ENCODE measurements at regions not wholly inside any gene's neighbourhood (a gene's known extent, or its start where the extent isn't known, plus 50 kb on each side); places are given as distances from the start of the nearest gene placed in this dataset.

- TF ChIP-seq POLR2A (IDR thresholded peaks at IDR 0.05; ENCODE audit: low read depth, low read length) (no peak), SPI1 (IDR thresholded peaks at IDR 0.05; ENCODE audit: low read depth, low read length) (no peak), POLR2AphosphoS5 (IDR thresholded peaks at IDR 0.05; ENCODE audit: low read depth, low read length) (no peak), TAF1 (IDR thresholded peaks at IDR 0.05; ENCODE audit: low read depth, low read length) (no peak)
These were observed 460.2 kb upstream of the IMPG1 start for GRCh38 chr6:76532647-76533046.

Measured in GM12891 (cell line).